ENCODE measurements at regions not wholly inside any gene's neighbourhood (a gene's known extent, or its start where the extent isn't known, plus 50 kb on each side); places are given as distances from the start of the nearest gene placed in this dataset.
"Not testable (repeated sequence)": the region's sequence is repeated elsewhere in the genome, so short reads cannot be mapped to it uniquely, and the experiment has no call there.

- peaks cover 18% of the 10 kb centered on the region for H3K9me3 Mint-ChIP-seq (ENCODE audit: low read depth)
- no peaks in the 10 kb centered on the region for H3K4me1 Mint-ChIP-seq (ENCODE audit: low read depth)
- H3K4me3 Mint-ChIP-seq (ENCODE audit: low read depth), result no peak overlapping the region
- H3K36me3 Mint-ChIP-seq (ENCODE audit: insufficient read depth), result no peaks in the 10 kb centered on the region
- no peak for DNase-seq (ENCODE audit: low spot score, unreplicated experiment)
- no peaks in the 10 kb centered on the region for H3K27me3 Mint-ChIP-seq
- H3K27ac Mint-ChIP-seq, result no peak overlapping the region
- TF ChIP-seq CTCF (IDR thresholded peaks at IDR 0.05; ENCODE audit: unreplicated experiment), result no peak
Observed at GRCh38 chr11:38356255-38356654, 1758.2 kb upstream of the RAG2 start.

- Mint-ChIP-seq H3K9me3 (ENCODE audit: low read depth) (peaks cover 4% of the 10 kb centered on the region), H3K4me1 (ENCODE audit: low read depth) (no peaks in the 10 kb centered on the region), H3K4me3 (ENCODE audit: low read depth) (no peak overlapping the region), H3K27ac (no peak overlapping the region), H3K36me3 (ENCODE audit: insufficient read depth) (no peaks in the 10 kb centered on the region), H3K27me3 (no peaks in the 10 kb centered on the region)
- TF ChIP-seq CTCF (IDR thresholded peaks at IDR 0.05; ENCODE audit: unreplicated experiment), result no peak
- DNase-seq (ENCODE audit: low spot score, unreplicated experiment), result no peak
Observed at GRCh38 chr11:38345286-38345685, 1747.2 kb upstream of the RAG2 start.

DNA sequence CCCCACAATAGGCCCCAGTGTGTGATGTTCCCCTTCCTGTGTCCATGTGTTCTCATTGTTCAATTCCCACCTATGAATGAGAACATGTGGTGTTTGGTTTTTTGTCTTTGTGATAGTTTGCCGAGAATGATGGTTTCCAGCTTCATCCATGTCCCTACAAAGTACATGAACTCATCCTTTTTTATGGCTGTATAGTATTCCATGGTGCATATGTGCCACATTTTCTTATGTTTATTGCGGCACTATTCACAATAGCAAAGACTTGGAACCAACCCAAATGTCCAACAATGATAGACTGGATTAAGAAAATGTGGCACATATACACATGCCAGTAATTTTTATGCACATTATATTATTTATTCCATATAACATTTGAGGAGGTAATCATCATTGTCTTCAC lies 1743.6 kb upstream of the RAG2 start:
- not testable (repeated sequence) for H3K9me3 Mint-ChIP-seq (ENCODE audit: low read depth); H3K4me1 Mint-ChIP-seq (ENCODE audit: low read depth); DNase-seq (ENCODE audit: low spot score, unreplicated experiment); H3K4me3 Mint-ChIP-seq (ENCODE audit: low read depth); H3K27me3 Mint-ChIP-seq; H3K36me3 Mint-ChIP-seq (ENCODE audit: insufficient read depth)
- H3K27ac Mint-ChIP-seq, result peak overlapping the region; percentile 24

DNA sequence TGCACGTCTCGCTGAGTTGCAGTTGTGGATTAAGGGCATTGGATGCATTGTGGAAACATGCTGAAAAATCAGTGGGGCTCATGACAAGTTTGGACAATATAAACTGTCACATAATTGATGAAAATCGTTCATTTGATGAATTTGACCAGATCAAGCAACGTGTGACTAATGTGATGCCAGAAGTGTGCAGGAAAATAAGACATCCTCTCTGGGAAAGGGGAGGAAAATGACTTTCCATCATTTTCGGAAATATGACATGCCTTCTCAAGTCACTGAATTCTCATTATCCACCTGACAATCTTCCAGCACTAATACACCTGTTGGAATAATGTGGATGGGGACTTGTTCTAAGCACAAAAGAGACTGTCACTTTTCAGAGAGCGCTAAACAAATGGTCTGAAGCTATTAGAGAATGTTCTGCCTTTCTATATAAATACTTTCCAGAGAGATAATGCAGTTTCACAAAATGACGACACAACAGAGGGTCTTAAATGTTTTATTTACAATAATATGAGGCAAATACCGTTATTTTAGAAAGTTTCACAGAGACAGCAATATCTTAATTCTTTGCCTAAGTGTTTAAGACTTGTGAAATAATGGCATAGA lies 1741.9 kb upstream of the RAG2 start:
- Mint-ChIP-seq H3K4me3 (ENCODE audit: low read depth) (no peak overlapping the region), H3K27me3 (no peaks in the 10 kb centered on the region), H3K4me1 (ENCODE audit: low read depth) (no peaks in the 10 kb centered on the region), H3K27ac (no peak overlapping the region), H3K36me3 (ENCODE audit: insufficient read depth) (no peaks in the 10 kb centered on the region), H3K9me3 (ENCODE audit: low read depth) (peaks cover 8% of the 10 kb centered on the region)
- no peak for DNase-seq (ENCODE audit: low spot score, unreplicated experiment)
- no peak for TF ChIP-seq CTCF (IDR thresholded peaks at IDR 0.05; ENCODE audit: unreplicated experiment)

DNA sequence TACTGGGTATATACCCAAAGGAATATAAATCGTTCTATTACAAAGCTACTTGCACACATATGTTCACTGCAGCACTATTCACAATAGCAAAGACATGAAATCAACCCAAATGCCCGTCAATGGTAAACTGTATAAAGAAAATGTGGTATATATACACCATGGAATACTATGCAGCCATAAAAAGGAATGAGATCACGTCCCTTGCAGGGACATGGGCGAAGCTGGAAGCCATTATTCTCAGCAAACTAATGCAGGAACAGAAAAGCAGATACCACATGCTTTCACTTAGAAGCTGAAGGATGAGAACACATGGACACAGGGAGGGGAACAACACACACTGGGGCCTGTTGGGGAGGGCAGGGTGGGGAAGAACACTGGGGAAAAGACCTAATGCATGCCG lies 1740.0 kb upstream of the RAG2 start:
- H3K27me3 Mint-ChIP-seq; DNase-seq (ENCODE audit: low spot score, unreplicated experiment); H3K36me3 Mint-ChIP-seq (ENCODE audit: insufficient read depth); H3K4me1 Mint-ChIP-seq (ENCODE audit: low read depth); H3K9me3 Mint-ChIP-seq (ENCODE audit: low read depth); H3K4me3 Mint-ChIP-seq (ENCODE audit: low read depth): not testable (repeated sequence)
- H3K27ac Mint-ChIP-seq, result peak overlapping the region; percentile 37

DNA sequence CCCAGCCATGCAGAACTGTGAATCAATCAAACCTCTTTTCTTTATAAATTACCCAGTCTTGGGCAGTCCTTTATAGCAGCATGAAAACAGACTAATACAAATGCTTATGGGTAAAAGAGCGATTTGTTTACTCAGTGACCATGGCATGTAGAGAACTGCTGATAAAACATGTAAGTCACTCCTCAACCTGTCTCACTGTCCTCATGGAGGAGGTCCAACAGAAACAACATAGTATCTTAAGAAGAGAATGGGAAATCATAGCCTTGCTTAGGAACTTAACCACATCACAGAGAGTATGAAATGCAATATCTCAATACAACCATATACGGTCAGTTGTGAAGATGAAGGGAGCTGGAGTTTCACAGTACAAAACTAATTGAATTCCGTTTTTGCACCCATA lies 1734.0 kb upstream of the RAG2 start:
- no peaks in the 10 kb centered on the region for H3K4me1 Mint-ChIP-seq (ENCODE audit: low read depth)
- DNase-seq (ENCODE audit: low spot score, unreplicated experiment), result no peak
- H3K4me3 Mint-ChIP-seq (ENCODE audit: low read depth), result no peak overlapping the region
- H3K36me3 Mint-ChIP-seq (ENCODE audit: insufficient read depth), result no peaks in the 10 kb centered on the region
- H3K27ac Mint-ChIP-seq, result no peak overlapping the region
- peaks cover 4% of the 10 kb centered on the region for H3K9me3 Mint-ChIP-seq (ENCODE audit: low read depth)
- no peaks in the 10 kb centered on the region for H3K27me3 Mint-ChIP-seq
- TF ChIP-seq CTCF (IDR thresholded peaks at IDR 0.05; ENCODE audit: unreplicated experiment), result no peak
